GM10266 (cell line): ENCODE measurements at regions not wholly inside any gene's neighbourhood (a gene's known extent, or its start where the extent isn't known, plus 50 kb on each side); places are given as distances from the start of the nearest gene placed in this dataset.
A peak's percentile ranks its signal among the peaks of the same experiment; 100 is the strongest.

Source experiments
- DNase-seq: peaks from one replicate; pipeline ENCODE4 v3.0.0; 2012; ENCODE audit errors: extremely low spot score
- TF ChIP-seq, protein P1 (sequence below): IDR thresholded peaks from 2 replicates; pipeline ENCODE4 v1.5.1; 2012; ENCODE audit warnings: mild to moderate bottlenecking, low read depth; ENCODE audit not compliant: control insufficient read depth, insufficient read depth; ENCODE audit errors: missing control alignments

DNA sequence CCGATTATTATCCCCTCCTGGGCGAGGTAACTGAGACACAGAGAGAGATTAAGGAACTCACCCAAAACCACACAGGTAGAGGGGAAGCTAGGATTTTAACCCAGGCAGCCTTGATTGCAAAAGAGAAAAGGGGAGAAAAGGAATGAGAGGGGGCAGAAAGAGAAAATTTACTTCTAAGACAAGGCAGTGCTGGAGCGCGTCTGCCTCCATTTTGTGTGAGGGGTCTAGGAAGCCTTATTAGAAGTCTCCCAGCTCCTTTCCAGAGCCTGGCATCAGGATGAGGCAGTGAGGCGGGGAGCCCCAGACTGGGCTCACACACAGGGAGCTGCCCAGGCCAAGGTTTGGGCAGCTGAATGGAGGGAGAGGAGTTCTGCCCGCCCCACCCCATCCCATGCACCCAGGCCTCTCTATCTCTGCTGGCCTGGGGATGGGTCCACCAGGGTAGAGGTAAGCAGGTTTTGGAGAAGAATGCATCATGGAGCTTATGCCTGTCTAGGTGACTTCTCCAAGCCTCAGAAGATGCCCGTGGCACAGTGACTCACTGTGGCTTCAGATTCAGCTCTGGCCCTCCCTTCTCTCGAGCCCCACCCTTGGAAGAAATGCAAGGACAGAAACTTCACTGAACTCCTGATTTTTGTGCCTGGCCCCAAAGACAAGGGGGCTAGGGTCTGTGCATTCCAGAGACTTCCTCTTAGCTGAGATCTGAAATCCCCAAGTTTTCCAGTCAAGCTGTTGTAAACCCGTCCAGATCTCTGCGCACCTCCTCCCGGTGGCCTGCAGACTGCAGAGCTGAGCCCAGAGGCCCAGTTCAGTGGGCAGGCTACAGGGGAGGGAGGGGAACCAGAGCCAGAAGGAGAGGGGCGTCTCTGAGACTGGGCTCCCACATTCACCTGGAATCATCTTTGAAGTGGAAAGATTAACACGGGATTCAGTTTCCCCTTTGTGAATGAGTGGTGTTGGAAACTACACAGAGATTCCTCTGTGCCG lies 95.1 kb upstream of the CDH5 start:
- DNase-seq = no peak
- TF ChIP-seq, protein P1, sequence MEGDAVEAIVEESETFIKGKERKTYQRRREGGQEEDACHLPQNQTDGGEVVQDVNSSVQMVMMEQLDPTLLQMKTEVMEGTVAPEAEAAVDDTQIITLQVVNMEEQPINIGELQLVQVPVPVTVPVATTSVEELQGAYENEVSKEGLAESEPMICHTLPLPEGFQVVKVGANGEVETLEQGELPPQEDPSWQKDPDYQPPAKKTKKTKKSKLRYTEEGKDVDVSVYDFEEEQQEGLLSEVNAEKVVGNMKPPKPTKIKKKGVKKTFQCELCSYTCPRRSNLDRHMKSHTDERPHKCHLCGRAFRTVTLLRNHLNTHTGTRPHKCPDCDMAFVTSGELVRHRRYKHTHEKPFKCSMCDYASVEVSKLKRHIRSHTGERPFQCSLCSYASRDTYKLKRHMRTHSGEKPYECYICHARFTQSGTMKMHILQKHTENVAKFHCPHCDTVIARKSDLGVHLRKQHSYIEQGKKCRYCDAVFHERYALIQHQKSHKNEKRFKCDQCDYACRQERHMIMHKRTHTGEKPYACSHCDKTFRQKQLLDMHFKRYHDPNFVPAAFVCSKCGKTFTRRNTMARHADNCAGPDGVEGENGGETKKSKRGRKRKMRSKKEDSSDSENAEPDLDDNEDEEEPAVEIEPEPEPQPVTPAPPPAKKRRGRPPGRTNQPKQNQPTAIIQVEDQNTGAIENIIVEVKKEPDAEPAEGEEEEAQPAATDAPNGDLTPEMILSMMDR = no peak

DNA sequence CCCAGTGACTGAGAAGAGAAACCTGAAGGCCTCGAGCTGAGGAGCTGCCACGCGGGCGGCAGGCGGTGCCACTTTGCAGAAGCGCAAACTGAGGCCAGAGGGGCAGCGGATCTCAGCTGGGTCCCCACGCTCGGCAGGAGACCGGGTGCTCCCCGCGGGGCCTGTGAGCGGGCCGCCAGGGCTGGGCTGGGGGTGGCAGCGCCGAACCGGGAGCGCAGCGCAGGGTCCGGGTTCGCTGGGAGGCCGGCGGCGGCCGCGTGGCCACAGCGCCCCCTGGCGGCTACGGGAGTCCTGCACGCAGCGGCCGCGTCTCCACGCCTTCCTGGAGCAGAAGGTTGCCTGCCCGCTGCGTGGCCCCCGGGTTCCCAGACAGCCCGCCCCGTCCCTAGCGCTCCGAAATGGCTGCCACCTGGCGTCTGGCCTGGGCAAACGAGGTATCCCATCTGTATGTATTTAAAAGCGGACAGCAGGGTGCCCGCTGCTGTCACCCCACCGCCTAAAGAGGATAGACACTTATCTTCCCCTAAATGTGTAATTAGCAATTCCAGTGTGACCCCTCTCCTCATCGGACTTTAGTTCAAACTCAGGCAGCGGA lies 96.1 kb upstream of the CDH5 start:
- TF ChIP-seq, protein P1 = peak; percentile 86
- DNase-seq = peak; percentile 84

DNA sequence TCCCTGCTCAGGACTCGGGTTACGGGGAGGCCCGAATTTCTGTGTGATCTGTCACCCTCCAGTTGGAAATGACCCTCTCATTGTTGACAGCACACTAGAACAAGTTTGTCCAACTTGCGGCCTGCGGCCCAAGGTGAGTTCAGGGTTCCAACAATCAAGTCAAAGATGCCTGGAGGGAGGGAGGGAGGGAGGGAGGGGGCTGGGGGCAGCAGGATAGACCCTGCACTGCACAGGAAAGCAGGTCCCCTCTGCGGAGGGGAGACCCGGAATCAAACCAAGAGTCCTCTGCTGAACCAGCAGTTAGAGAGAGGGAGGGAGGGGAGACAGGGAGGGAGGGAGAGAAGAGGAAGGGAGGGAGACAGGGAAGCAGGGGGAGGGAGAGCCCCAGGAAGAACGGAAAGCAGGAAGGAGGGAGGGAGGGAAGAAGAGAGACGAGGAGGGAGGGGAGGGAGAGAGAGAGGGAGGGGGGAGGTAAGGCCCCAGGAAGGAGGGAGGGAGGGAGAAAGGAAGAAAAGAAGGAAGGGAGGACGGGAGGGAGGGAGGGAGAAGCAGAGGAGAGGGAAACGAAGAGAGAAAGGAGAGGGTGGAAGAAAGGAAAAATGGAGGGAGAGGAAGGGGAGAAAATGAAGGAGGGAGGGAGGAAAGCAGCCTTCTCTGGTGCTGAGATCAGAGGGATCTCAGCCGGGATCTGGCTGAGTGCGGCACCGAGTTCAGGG lies 96.7 kb upstream of the CDH5 start:
- TF ChIP-seq, protein P1 = peak; percentile 7
- DNase-seq = no peak

DNA sequence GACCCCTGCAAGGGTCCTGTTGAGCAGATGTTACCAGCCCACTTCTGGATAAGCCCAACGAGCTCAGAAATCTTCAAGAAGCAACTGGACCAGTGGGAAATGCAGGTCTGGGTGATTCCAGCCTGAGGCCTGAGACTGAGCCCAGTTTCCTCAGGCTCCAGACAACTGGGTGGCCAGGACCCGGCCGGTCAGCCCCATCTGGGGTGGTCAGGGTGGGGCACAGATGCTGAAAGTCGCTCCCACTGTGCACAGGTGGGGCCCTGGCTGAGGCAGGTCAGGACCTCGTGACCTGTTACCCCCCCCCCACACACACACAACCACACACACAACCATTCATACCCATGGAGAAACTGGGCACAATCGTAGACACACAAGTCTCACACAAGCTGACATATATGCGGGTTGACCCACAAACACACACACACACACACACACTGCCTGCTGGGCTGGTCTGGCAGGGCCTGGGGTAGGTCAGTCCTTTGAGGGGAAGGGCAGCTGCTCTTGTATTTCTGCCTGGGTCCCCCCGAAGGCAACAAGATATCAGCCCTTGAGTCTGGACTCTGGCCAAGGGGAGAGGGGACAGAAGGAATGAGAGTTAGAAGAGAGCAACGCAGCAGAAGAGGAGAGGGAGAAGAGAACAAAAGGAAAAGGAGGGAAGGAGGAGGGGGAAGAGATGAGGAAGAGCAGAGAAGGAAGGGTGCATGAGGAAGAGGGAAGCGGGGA lies 99.0 kb upstream of the CDH5 start:
- TF ChIP-seq, protein P1 = no peak
- DNase-seq = no peak

- TF ChIP-seq, protein P1 = no peak
- no peak for DNase-seq
These were observed 99.8 kb upstream of the CDH5 start for GRCh38 chr16:66266436-66267291.

GRCh38 chr16:66265556-66266141 lies 100.8 kb upstream of the CDH5 start:
- TF ChIP-seq, protein P1 = no peak
- DNase-seq = no peak
